Mesothelial cell of epicardium (in vitro differentiated cells): ENCODE measurements at regions not wholly inside any gene's neighbourhood (a gene's known extent, or its start where the extent isn't known, plus 50 kb on each side); places are given as distances from the start of the nearest gene placed in this dataset.

Experiments used
- DNase-seq, 2 experiments: peaks; one replicate each; pipeline ENCODE4 v3.0.0; 2021; ENCODE audit warnings: low spot score in 2 of 2; ENCODE audit not compliant: unreplicated experiment in 2 of 2
- H3K27ac Mint-ChIP-seq: 2 replicates; pipeline ENCODE4 v1.8.0; 2021; ENCODE audit warnings: mixed read lengths
- H3K27me3 Mint-ChIP-seq: 2 replicates; pipeline ENCODE4 v1.8.0; 2021; ENCODE audit warnings: low read depth, mixed read lengths
- H3K36me3 Mint-ChIP-seq: 2 replicates; pipeline ENCODE4 v1.8.0; 2021; ENCODE audit warnings: mixed read lengths
- H3K4me1 Mint-ChIP-seq: 2 replicates; pipeline ENCODE4 v1.8.0; 2021; ENCODE audit warnings: mixed read lengths
- H3K4me3 Mint-ChIP-seq: 2 replicates; pipeline ENCODE4 v1.8.0; 2021; ENCODE audit warnings: mild to moderate bottlenecking, moderate library complexity, mixed read lengths
- H3K9me3 Mint-ChIP-seq: 2 replicates; pipeline ENCODE4 v1.8.0; 2021; ENCODE audit warnings: mixed read lengths
- CTCF ChIP-seq: fragments of 200-600 bp; sonication (generic); IDR thresholded peaks from one replicate; pipeline ENCODE4 v1.5.0; 2021; ENCODE audit warnings: antibody characterized with exemption; ENCODE audit not compliant: unreplicated experiment

DNA sequence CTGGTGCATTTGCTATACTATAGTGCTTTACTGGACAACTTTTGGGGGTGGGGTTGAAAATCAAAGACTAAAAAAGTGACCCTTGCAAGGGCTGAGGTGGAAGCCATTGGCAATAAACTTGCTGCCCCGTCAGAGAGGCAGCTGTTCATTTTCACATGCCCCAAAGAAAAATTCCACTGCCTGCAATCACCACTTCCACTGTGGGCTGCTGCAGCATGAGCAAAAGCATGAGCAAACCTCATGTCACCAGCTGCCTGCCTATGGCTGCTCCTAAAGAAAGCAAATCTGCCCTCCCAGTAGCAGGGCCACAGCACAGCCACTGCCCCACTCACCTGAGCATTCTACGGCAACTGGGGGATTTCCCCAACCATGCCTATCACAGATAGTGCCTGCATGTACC lies 290.0 kb downstream of the PAX1 start:
- Mint-ChIP-seq H3K36me3 (no peaks in the 10 kb centered on the region), H3K4me1 (no peaks in the 10 kb centered on the region), H3K27ac (no peak overlapping the region), H3K27me3 (no peaks in the 10 kb centered on the region), H3K4me3 (no peak overlapping the region), H3K9me3 (no peaks in the 10 kb centered on the region)
- DNase-seq = no peak
- no peak for TF ChIP-seq CTCF

GRCh38 chr20:21994203-21994602 lies 288.7 kb downstream of the PAX1 start:
- H3K27ac Mint-ChIP-seq = no peak overlapping the region
- no peaks in the 10 kb centered on the region for H3K36me3 Mint-ChIP-seq
- H3K4me1 Mint-ChIP-seq = no peaks in the 10 kb centered on the region
- no peak for DNase-seq
- H3K4me3 Mint-ChIP-seq = no peak overlapping the region
- no peaks in the 10 kb centered on the region for H3K27me3 Mint-ChIP-seq
- H3K9me3 Mint-ChIP-seq = no peaks in the 10 kb centered on the region
- TF ChIP-seq CTCF = no peak

- H3K4me3 Mint-ChIP-seq = no peak overlapping the region
- no peak overlapping the region for H3K27ac Mint-ChIP-seq
Measured at GRCh38 chr20:21982559-21982958, 277.1 kb downstream of the PAX1 start.

GRCh38 chr20:21981597-21982344 lies 276.3 kb downstream of the PAX1 start:
- H3K4me1 Mint-ChIP-seq = no peaks in the 10 kb centered on the region
- TF ChIP-seq CTCF = no peak
- no peaks in the 10 kb centered on the region for H3K36me3 Mint-ChIP-seq
- no peak overlapping the region for H3K4me3 Mint-ChIP-seq
- H3K9me3 Mint-ChIP-seq = peaks cover 10% of the 10 kb centered on the region
- no peak overlapping the region for H3K27ac Mint-ChIP-seq
- no peak for DNase-seq
- no peaks in the 10 kb centered on the region for H3K27me3 Mint-ChIP-seq

More at GRCh38 chr20:21982559-21982958, 277.1 kb downstream of the PAX1 start:
- Mint-ChIP-seq H3K36me3 (no peaks in the 10 kb centered on the region), H3K27me3 (no peaks in the 10 kb centered on the region), H3K4me1 (no peaks in the 10 kb centered on the region), H3K9me3 (peaks cover 10% of the 10 kb centered on the region)
- DNase-seq = no peak
- TF ChIP-seq CTCF = no peak

GRCh38 chr20:21981179-21981578 lies 275.7 kb downstream of the PAX1 start:
- Mint-ChIP-seq H3K27me3 (no peaks in the 10 kb centered on the region), H3K4me3 (no peak overlapping the region), H3K27ac (no peak overlapping the region), H3K36me3 (no peaks in the 10 kb centered on the region), H3K9me3 (peaks cover 11% of the 10 kb centered on the region), H3K4me1 (no peaks in the 10 kb centered on the region)
- TF ChIP-seq CTCF = no peak
- DNase-seq = no peak
